Thyroid gland (tissue), 4 donors: ENCODE measurements at regions not wholly inside any gene's neighbourhood (a gene's known extent, or its start where the extent isn't known, plus 50 kb on each side); places are given as distances from the start of the nearest gene placed in this dataset.

ENCODE experiments used
- DNase-seq, 2 donors: peaks; one replicate each; pipeline ENCODE4 v3.0.0-alpha.2; 2019
- H3K27ac ChIP-seq, 3 donors: fragments of 200-600 bp; sonication (generic); 1 replicate in 2 of 3; 2 replicates in 1 of 3; pipeline ENCODE4 v1.5.1; 2016 to 2019; ENCODE audit warnings: mild to moderate bottlenecking in 1 of 3, moderate library complexity in 1 of 3
- H3K27me3 ChIP-seq: fragments of 200-600 bp; sonication (generic); one replicate; pipeline ENCODE4 v1.5.1; 2019
- H3K36me3 ChIP-seq, 2 donors: fragments of 200-600 bp; sonication (generic); one replicate each; pipeline ENCODE4 v1.5.1; 2016 to 2019
- H3K4me1 ChIP-seq, 2 donors: fragments of 200-600 bp; sonication (generic); one replicate each; pipeline ENCODE4 v1.5.1; 2017 to 2019
- H3K4me3 ChIP-seq, 3 donors: fragments of 200-600 bp; sonication (generic); replicated peaks in 1 of 3; 1 replicate in 2 of 3; 2 replicates in 1 of 3; pipeline ENCODE4 v1.5.1; 2016; ENCODE audit warnings: mild to moderate bottlenecking in 1 of 3
- H3K9me3 ChIP-seq: fragments of 200-600 bp; sonication (generic); one replicate; pipeline ENCODE4 v1.5.1; 2017
- POLR2A ChIP-seq, 2 donors: fragments of 450-650 bp; IDR thresholded peaks; one replicate each; pipeline ENCODE4 v1.6.1; 2017; ENCODE audit warnings: antibody characterized with exemption in 2 of 2, mild to moderate bottlenecking in 2 of 2, moderate library complexity in 1 of 2
- WGBS, 2 donors: methylation state at CpG; one replicate each; pipeline ENCODE4 v1.1.5; 2017; 5-methylcytosine and 5-hydroxymethylcytosine counted together
- intact Hi-C: fragments of 100-400 bp; cut with DNase I; formaldehyde crosslinking; loops from one replicate; pipeline ENCODE4 v1.15.1; 2023
- TF ChIP-seq, protein P1 (sequence below), 6 experiments: fragments of 200-600 bp in 3 of 6; fragments of 450-650 bp in 3 of 6; sonication (generic) in 3 of 6; IDR thresholded peaks; one replicate each; pipeline ENCODE4 v1.5.1; 2016 to 2019; ENCODE audit warnings: antibody characterized with exemption in 6 of 6, mild to moderate bottlenecking in 2 of 6, inconsistent platforms in 1 of 6, moderate library complexity in 1 of 6

DNA sequence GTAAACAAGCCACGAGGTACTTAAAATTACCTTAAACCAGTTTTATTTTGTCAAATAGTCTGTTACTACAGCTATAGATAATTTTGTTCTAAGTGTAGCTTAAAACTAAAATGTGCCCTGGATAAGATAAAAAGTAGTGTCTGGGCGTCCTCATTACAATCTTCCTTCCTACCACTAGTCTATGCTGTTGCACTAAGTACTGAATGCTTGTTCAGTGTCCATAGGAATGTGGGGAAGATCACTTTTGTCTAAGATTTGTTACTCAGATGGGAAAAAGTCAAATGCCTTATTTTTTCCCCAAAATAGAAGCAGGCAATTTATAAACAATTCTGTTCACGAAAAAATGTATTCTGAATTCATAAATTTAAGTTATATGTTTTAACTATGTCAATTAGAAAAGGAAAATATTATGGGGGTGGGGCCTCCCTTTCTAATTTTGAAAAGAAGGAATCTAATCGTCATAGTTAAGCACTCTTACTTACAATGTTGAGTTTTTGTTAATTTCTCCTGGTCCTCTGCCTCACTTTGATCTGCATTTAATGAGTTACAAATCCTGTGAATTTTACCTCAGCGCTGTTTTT, 140.4 kb upstream of the VRK2 start:
- Histone ChIP-seq H3K4me3 (no peak overlapping the region), H3K4me1 (no peaks in the 10 kb centered on the region), H3K27ac (no peak overlapping the region), H3K9me3 (no peaks in the 10 kb centered on the region), H3K27me3 (no peaks in the 10 kb centered on the region), H3K36me3 (no peaks in the 10 kb centered on the region)
- no peak for DNase-seq
- TF ChIP-seq, protein P1, sequence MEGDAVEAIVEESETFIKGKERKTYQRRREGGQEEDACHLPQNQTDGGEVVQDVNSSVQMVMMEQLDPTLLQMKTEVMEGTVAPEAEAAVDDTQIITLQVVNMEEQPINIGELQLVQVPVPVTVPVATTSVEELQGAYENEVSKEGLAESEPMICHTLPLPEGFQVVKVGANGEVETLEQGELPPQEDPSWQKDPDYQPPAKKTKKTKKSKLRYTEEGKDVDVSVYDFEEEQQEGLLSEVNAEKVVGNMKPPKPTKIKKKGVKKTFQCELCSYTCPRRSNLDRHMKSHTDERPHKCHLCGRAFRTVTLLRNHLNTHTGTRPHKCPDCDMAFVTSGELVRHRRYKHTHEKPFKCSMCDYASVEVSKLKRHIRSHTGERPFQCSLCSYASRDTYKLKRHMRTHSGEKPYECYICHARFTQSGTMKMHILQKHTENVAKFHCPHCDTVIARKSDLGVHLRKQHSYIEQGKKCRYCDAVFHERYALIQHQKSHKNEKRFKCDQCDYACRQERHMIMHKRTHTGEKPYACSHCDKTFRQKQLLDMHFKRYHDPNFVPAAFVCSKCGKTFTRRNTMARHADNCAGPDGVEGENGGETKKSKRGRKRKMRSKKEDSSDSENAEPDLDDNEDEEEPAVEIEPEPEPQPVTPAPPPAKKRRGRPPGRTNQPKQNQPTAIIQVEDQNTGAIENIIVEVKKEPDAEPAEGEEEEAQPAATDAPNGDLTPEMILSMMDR (IDR thresholded peaks at IDR 0.05): peak in 5 of 6 experiments; percentile 12 to 84 (median 75)
- no peak for TF ChIP-seq POLR2A (IDR thresholded peaks at IDR 0.05)
- 33% methylated on average over 5 of the region's 5 CpGs for WGBS, 2 donors
- intact Hi-C loops: no loop called here

DNA sequence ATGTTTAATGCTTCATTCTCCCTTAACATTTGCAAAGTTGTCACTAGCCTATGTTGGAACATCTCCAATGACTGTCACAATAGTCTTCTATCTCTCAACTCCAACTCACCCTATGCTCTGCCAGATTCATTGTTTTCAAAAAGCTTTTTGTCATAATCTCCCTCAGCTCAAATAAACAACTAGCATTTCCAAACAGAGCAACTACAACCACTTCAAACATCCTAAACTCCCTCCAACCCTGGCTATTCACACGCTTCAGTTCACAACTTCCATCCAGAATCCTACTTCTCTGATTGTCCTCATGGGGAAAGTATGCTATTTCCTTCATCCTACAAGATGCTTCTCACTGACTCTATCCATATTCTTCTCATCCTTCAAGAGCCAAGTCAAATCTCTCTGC, 139.2 kb upstream of the VRK2 start:
- no peak overlapping the region for H3K4me3 ChIP-seq
- H3K27ac ChIP-seq: no peak overlapping the region
- no peaks in the 10 kb centered on the region for H3K9me3 ChIP-seq
- intact Hi-C loops: no loop called here
- H3K4me1 ChIP-seq: no peaks in the 10 kb centered on the region
- no peak for TF ChIP-seq POLR2A (IDR thresholded peaks at IDR 0.05)
- TF ChIP-seq, protein P1 (IDR thresholded peaks at IDR 0.05): no peak
- no peak for DNase-seq
- 76 to 82% methylated on average over 1 of the region's 1 CpG for WGBS, 2 donors
- no peaks in the 10 kb centered on the region for H3K27me3 ChIP-seq
- H3K36me3 ChIP-seq: no peaks in the 10 kb centered on the region

DNA sequence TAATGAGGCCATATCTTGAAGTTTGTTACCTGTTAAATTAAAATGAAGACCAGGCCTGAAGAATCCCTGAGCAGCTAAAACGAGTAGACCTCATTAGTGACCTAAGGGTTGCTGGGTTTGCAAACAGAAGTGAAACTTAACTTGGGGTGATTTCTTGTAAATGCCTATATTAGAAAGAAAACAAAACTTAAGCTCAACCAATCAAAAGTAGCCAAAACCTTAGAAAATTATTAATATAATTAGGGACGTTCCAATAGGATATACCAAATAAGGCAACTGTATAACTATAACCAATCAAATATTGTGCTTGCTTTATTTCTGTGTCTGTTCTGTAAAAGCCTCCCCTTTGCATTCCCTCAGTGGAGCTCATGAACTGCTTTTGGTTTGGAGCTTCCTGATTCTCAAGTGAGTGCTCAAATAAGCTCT, 137.9 kb upstream of the VRK2 start:
- no peak for TF ChIP-seq POLR2A (IDR thresholded peaks at IDR 0.05)
- TF ChIP-seq, protein P1 (IDR thresholded peaks at IDR 0.05): no peak
- WGBS, 2 donors: 72 to 75% methylated on average over 2 of the region's 2 CpGs
- Histone ChIP-seq H3K9me3 (no peaks in the 10 kb centered on the region), H3K27ac (no peak overlapping the region), H3K36me3 (no peaks in the 10 kb centered on the region), H3K27me3 (no peaks in the 10 kb centered on the region), H3K4me3 (no peak overlapping the region), H3K4me1 (no peaks in the 10 kb centered on the region)
- no peak for DNase-seq
- intact Hi-C loops: no loop called here

DNA sequence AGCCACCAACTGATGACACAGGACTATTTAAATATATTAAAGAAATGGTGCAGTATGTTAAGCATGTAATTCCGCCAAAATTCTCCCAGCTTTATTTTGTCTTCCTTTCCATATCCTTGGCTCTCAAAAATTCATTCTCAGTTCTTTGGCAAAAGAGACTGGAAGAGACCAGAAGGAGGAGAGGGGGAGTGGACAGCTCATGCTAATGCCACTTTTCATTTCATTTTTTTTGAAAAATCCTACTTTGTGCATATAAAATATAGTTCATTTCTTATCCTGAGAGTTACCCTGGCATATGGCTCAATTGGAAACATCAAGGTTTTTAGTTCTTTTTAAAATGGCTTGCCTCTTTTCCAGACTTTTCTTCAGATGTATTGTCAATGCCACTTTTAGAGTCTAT, 128.5 kb upstream of the VRK2 start:
- intact Hi-C loops: no loop called here
- H3K27ac ChIP-seq: no peak overlapping the region
- H3K9me3 ChIP-seq: no peaks in the 10 kb centered on the region
- no peaks in the 10 kb centered on the region for H3K4me1 ChIP-seq
- 92 to 93% methylated on average over 1 of the region's 1 CpG for WGBS, 2 donors
- TF ChIP-seq POLR2A (IDR thresholded peaks at IDR 0.05): no peak
- TF ChIP-seq, protein P1 (IDR thresholded peaks at IDR 0.05): no peak
- H3K27me3 ChIP-seq: no peaks in the 10 kb centered on the region
- DNase-seq: no peak
- no peak overlapping the region for H3K4me3 ChIP-seq
- no peaks in the 10 kb centered on the region for H3K36me3 ChIP-seq

DNA sequence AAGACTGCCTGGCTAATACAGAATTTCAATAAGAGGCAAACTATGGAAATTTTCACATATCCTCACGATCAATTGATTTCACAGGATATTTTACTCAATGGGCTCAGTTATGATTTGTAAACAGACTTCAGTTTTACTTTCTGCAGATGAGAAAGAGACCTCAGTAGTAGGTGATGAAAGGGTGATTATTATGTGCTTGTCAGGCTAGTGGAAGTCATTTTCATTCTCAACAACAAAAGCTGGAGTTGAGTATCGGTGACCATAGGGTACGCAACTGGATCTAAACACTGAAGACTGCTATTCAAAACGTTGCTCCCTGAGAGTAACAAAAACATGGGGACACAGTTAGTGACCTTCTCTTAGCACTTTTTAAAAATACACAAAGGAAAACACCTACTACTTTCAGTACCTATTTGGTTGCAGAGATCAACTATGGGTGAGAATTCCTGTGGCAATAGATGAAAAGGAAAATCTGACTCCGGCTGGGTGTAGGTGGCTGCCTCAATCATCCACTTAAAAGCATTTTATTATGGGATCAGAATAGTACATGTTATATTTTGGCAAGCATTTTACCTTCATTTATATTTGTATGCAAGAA, 126.2 kb upstream of the VRK2 start:
- intact Hi-C loops: no loop called here
- WGBS, 2 donors: 81 to 84% methylated on average over 5 of the region's 5 CpGs

More for the DNA sequence above, 126.2 kb upstream of the VRK2 start:
- Histone ChIP-seq H3K9me3 (no peaks in the 10 kb centered on the region), H3K4me3 (no peak overlapping the region), H3K4me1 (no peaks in the 10 kb centered on the region), H3K27ac (no peak overlapping the region), H3K27me3 (no peaks in the 10 kb centered on the region), H3K36me3 (no peaks in the 10 kb centered on the region)
- TF ChIP-seq, protein P1 (IDR thresholded peaks at IDR 0.05): no peak
- TF ChIP-seq POLR2A (IDR thresholded peaks at IDR 0.05): no peak
- DNase-seq: no peak
